HEK293 (cell line): ENCODE measurements at regions not wholly inside any gene's neighbourhood (a gene's known extent, or its start where the extent isn't known, plus 50 kb on each side); places are given as distances from the start of the nearest gene placed in this dataset.

Experiments used
- CTCF ChIP-seq: fragments of 450-650 bp; formaldehyde crosslinking; IDR thresholded peaks from 2 replicates; pipeline ENCODE4 v1.5.1; 2016; ENCODE audit warnings: missing biosample characterization, missing genetic modification characterization
- SETDB1 ChIP-seq: IDR thresholded peaks from one replicate; pipeline ENCODE4 v1.6.1; 2017; ENCODE audit warnings: mild to moderate bottlenecking, low read length, moderate library complexity, mixed read lengths; ENCODE audit not compliant: insufficient read length
- SP2 ChIP-seq: fragments of 450-650 bp; formaldehyde crosslinking; IDR thresholded peaks from 2 replicates; pipeline ENCODE4 v1.5.1; 2016; ENCODE audit warnings: missing biosample characterization, missing genetic modification characterization
- ZNF341 ChIP-seq: fragments of 450-650 bp; formaldehyde crosslinking; IDR thresholded peaks from 2 replicates; pipeline ENCODE4; 2016; ENCODE audit warnings: low read depth, missing biosample characterization, missing genetic modification characterization
- ZNF362 ChIP-seq: fragments of 450-650 bp; formaldehyde crosslinking; IDR thresholded peaks from 2 replicates; pipeline ENCODE4 v1.5.1; 2016; ENCODE audit warnings: missing biosample characterization, missing genetic modification characterization
- ZNF366 ChIP-seq: fragments of 450-650 bp; formaldehyde crosslinking; conservative IDR thresholded peaks from 2 replicates; pipeline ENCODE4 v1.5.1; 2016; ENCODE audit warnings: missing biosample characterization, missing genetic modification characterization
- ZNF580 ChIP-seq: fragments of 450-650 bp; formaldehyde crosslinking; IDR thresholded peaks from 2 replicates; pipeline ENCODE4 v1.5.1; 2016; ENCODE audit warnings: missing biosample characterization, missing genetic modification characterization
- ZNF768 ChIP-seq: fragments of 450-650 bp; formaldehyde crosslinking; IDR thresholded peaks from 2 replicates; pipeline ENCODE4 v1.5.1; 2018; ENCODE audit warnings: missing biosample characterization, mild to moderate bottlenecking, missing genetic modification characterization

GRCh38 chr6:153780011-153780410 lies 259.0 kb upstream of the OPRM1 start:
- TF ChIP-seq ZNF580 (no peak), CTCF (tag by site-specific recombination) (no peak), SETDB1 (no peak), ZNF341 (tag by site-specific recombination) (no peak), ZNF768 (tag by site-specific recombination) (no peak), ZNF362 (tag by site-specific recombination) (no peak), ZNF366 (tag by site-specific recombination) (no peak), SP2 (no peak)
